Neural cell (in vitro differentiated cells): ENCODE measurements at regions not wholly inside any gene's neighbourhood (a gene's known extent, or its start where the extent isn't known, plus 50 kb on each side); places are given as distances from the start of the nearest gene placed in this dataset.

Experiments used
- H2AFZ ChIP-seq: fragments of 200-600, 300-800 bp; sonication (generic), shearing (Covaris generic); 2 replicates; pipeline ENCODE4 v1.6.0; 2014; ENCODE audit warnings: low read depth, mild to moderate bottlenecking, antibody characterized with exemption, low read length, moderate library complexity
- H3F3A ChIP-seq: fragments of 200-600 bp; shearing (Covaris generic); 2 replicates; pipeline ENCODE4 v1.6.1; 2016; ENCODE audit warnings: mild to moderate bottlenecking, moderate library complexity, mixed read lengths, antibody characterized with exemption, low read length; ENCODE audit not compliant: insufficient read depth, poor library complexity, severe bottlenecking
- H3K27ac ChIP-seq: fragments of 200-600, 300-800 bp; sonication (generic), shearing (Covaris generic); 2 replicates; pipeline ENCODE4 v1.5.1; 2014; ENCODE audit warnings: mild to moderate bottlenecking, low read length, moderate library complexity
- H3K27me3 ChIP-seq: fragments of 300-800, 200-600 bp; sonication (generic), shearing (Covaris generic); 2 replicates; pipeline ENCODE4 v1.6.0; 2014; ENCODE audit warnings: mild to moderate bottlenecking, low read depth, low read length, moderate library complexity; ENCODE audit not compliant: insufficient read depth
- H3K36me3 ChIP-seq: fragments of 300-800, 200-600 bp; sonication (generic), shearing (Covaris generic); 2 replicates; pipeline ENCODE4 v1.5.1; 2014; ENCODE audit warnings: mild to moderate bottlenecking, antibody characterized with exemption, low read length, moderate library complexity; ENCODE audit not compliant: insufficient read depth
- H3K4me2 ChIP-seq: fragments of 300-800, 200-600 bp; sonication (generic), shearing (Covaris generic); 2 replicates; pipeline ENCODE4 v1.6.0; 2014; ENCODE audit warnings: mild to moderate bottlenecking, low read length
- H3K4me3 ChIP-seq: fragments of 300-800, 200-600 bp; sonication (generic), shearing (Covaris generic); 2 replicates; pipeline ENCODE4 v1.5.1; 2014; ENCODE audit warnings: mild to moderate bottlenecking, low read length, moderate library complexity
- H3K79me2 ChIP-seq: fragments of 200-600 bp; shearing (Covaris generic); replicated peaks from 2 replicates; pipeline ENCODE4 v1.6.0; 2014; ENCODE audit warnings: mild to moderate bottlenecking, low read length, moderate library complexity; ENCODE audit not compliant: insufficient read depth
- H3K9ac ChIP-seq: fragments of 300-800, 200-600 bp; sonication (generic), shearing (Covaris generic); 2 replicates; pipeline ENCODE4 v1.6.1; 2016; ENCODE audit warnings: mild to moderate bottlenecking, low read length, mixed read lengths
- H3K9me2 ChIP-seq: fragments of 200-600 bp; shearing (Covaris generic); 2 replicates; pipeline ENCODE4 v1.6.1; 2016; ENCODE audit warnings: mild to moderate bottlenecking, low read length, mixed read lengths; ENCODE audit not compliant: insufficient read depth
- H3K9me3 ChIP-seq: fragments of 200-600, 300-800 bp; sonication (generic), shearing (Covaris generic); 2 replicates; pipeline ENCODE4 v1.6.1; 2016; ENCODE audit warnings: mild to moderate bottlenecking, mixed run types, low read length, moderate library complexity, mixed read lengths
- H4K20me1 ChIP-seq: fragments of 200-600 bp; shearing (Covaris generic); 2 replicates; pipeline ENCODE4 v1.6.1; 2016; ENCODE audit warnings: mild to moderate bottlenecking, mixed run types; ENCODE audit not compliant: insufficient read depth
- EP300 ChIP-seq: fragments of 450-650 bp; conservative IDR thresholded peaks from 2 replicates; pipeline ENCODE4 v1.6.1; 2014; ENCODE audit warnings: antibody characterized with exemption, mild to moderate bottlenecking, moderate library complexity; ENCODE audit not compliant: poor library complexity, severe bottlenecking
- EZH2 ChIP-seq: fragments of 200-600, 300-800 bp; shearing (Covaris generic), sonication (generic); IDR thresholded peaks from 2 replicates; pipeline ENCODE4 v1.6.1; 2014; ENCODE audit warnings: antibody characterized with exemption, low read length, borderline replicate concordance, mild to moderate bottlenecking; ENCODE audit not compliant: insufficient read depth, poor library complexity, severe bottlenecking
- MXI1 ChIP-seq: fragments of 450-650 bp; conservative IDR thresholded peaks from 2 replicates; pipeline ENCODE4 v1.6.1; 2014; ENCODE audit warnings: antibody characterized with exemption, mild to moderate bottlenecking; ENCODE audit not compliant: poor library complexity, severe bottlenecking
- POLR2AphosphoS5 ChIP-seq: IDR thresholded peaks from 2 replicates; pipeline ENCODE4 v1.6.1; 2012
- RAD21 ChIP-seq: fragments of 450-650 bp; conservative IDR thresholded peaks from 2 replicates; pipeline ENCODE4 v1.6.1; 2014; ENCODE audit warnings: antibody characterized with exemption, mild to moderate bottlenecking, moderate library complexity
- SMC3 ChIP-seq: fragments of 450-650 bp; conservative IDR thresholded peaks from 2 replicates; pipeline ENCODE4 v1.6.1; 2014; ENCODE audit warnings: antibody characterized with exemption, mild to moderate bottlenecking, moderate library complexity; ENCODE audit not compliant: poor library complexity
- TAF1 ChIP-seq: IDR thresholded peaks from 2 replicates; pipeline ENCODE4 v1.6.1; 2012; ENCODE audit warnings: low read depth
- TF ChIP-seq, protein P1 (sequence below): fragments of 450-650 bp; IDR thresholded peaks from 2 replicates; pipeline ENCODE4 v1.5.1; 2014; ENCODE audit warnings: antibody characterized with exemption, mild to moderate bottlenecking, moderate library complexity; ENCODE audit not compliant: poor library complexity, severe bottlenecking
- TF ChIP-seq, protein P2 (sequence below): IDR thresholded peaks from 2 replicates; pipeline ENCODE4 v1.6.1; 2012; ENCODE audit warnings: borderline replicate concordance

DNA sequence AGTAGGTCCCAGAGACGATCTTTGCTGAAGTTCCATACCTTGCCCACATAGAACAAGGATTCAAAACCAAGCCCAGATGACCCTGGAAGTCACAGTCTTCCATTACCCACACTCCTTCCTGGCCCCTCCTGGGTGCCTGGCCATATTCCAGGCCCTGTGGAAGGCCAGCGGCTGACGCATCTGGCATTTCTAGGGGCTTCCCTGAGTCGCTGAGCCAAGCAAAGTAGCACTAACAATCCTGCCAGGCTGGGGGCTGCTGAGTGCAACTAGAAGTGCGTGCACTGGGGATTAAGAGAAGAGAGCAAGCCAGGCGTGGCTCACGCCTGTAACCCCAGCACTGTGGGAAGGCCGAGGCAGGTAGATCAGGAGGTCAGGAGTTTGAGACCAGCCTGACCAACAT lies 175.2 kb upstream of the CPEB2 start:
- Histone ChIP-seq H3K9me3 (no peaks in the 10 kb centered on the region), H3K9me2 (no peaks in the 10 kb centered on the region), H3K27me3 (no peaks in the 10 kb centered on the region), H3K36me3 (no peaks in the 10 kb centered on the region), H3F3A (no peaks in the 10 kb centered on the region), H2AFZ (no peak overlapping the region), H3K9ac (no peak overlapping the region), H3K4me3 (no peak overlapping the region), H4K20me1 (no peaks in the 10 kb centered on the region), H3K27ac (no peak overlapping the region), H3K79me2 (no peaks in the 10 kb centered on the region), H3K4me2 (no peak overlapping the region)
- TF ChIP-seq EZH2 (no peak), SMC3 (no peak), MXI1 (no peak), RAD21 (no peak)
- TF ChIP-seq, protein P1, sequence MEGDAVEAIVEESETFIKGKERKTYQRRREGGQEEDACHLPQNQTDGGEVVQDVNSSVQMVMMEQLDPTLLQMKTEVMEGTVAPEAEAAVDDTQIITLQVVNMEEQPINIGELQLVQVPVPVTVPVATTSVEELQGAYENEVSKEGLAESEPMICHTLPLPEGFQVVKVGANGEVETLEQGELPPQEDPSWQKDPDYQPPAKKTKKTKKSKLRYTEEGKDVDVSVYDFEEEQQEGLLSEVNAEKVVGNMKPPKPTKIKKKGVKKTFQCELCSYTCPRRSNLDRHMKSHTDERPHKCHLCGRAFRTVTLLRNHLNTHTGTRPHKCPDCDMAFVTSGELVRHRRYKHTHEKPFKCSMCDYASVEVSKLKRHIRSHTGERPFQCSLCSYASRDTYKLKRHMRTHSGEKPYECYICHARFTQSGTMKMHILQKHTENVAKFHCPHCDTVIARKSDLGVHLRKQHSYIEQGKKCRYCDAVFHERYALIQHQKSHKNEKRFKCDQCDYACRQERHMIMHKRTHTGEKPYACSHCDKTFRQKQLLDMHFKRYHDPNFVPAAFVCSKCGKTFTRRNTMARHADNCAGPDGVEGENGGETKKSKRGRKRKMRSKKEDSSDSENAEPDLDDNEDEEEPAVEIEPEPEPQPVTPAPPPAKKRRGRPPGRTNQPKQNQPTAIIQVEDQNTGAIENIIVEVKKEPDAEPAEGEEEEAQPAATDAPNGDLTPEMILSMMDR, result no peak

DNA sequence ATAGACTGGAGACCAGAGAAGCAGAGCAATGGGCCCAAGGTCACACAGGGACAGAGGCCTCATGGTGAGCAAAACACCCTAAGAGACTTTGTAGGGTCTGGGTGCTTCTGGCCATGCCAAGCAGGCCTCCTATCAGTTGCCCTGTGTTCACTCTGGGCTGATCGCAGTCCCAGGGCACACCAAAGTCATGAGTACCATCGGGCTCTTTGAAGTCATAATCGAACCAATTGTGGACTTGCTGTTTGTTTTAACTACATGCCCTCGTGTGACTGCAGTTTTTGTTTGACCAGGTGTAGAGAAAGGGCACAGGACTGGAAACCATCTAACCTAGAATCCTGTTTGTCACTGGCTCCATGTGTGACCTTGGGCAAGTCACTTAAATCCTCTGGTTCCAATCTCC lies 172.5 kb upstream of the CPEB2 start:
- Histone ChIP-seq H4K20me1 (no peaks in the 10 kb centered on the region), H2AFZ (no peak overlapping the region), H3K4me3 (no peak overlapping the region), H3K9me2 (no peaks in the 10 kb centered on the region), H3K27ac (no peak overlapping the region), H3K9ac (no peak overlapping the region), H3F3A (no peaks in the 10 kb centered on the region), H3K4me2 (no peak overlapping the region), H3K9me3 (no peaks in the 10 kb centered on the region), H3K27me3 (no peaks in the 10 kb centered on the region), H3K36me3 (no peaks in the 10 kb centered on the region), H3K79me2 (no peaks in the 10 kb centered on the region)
- TF ChIP-seq POLR2AphosphoS5, result no peak
- no peak for TF ChIP-seq RAD21
- TF ChIP-seq, protein P2, sequence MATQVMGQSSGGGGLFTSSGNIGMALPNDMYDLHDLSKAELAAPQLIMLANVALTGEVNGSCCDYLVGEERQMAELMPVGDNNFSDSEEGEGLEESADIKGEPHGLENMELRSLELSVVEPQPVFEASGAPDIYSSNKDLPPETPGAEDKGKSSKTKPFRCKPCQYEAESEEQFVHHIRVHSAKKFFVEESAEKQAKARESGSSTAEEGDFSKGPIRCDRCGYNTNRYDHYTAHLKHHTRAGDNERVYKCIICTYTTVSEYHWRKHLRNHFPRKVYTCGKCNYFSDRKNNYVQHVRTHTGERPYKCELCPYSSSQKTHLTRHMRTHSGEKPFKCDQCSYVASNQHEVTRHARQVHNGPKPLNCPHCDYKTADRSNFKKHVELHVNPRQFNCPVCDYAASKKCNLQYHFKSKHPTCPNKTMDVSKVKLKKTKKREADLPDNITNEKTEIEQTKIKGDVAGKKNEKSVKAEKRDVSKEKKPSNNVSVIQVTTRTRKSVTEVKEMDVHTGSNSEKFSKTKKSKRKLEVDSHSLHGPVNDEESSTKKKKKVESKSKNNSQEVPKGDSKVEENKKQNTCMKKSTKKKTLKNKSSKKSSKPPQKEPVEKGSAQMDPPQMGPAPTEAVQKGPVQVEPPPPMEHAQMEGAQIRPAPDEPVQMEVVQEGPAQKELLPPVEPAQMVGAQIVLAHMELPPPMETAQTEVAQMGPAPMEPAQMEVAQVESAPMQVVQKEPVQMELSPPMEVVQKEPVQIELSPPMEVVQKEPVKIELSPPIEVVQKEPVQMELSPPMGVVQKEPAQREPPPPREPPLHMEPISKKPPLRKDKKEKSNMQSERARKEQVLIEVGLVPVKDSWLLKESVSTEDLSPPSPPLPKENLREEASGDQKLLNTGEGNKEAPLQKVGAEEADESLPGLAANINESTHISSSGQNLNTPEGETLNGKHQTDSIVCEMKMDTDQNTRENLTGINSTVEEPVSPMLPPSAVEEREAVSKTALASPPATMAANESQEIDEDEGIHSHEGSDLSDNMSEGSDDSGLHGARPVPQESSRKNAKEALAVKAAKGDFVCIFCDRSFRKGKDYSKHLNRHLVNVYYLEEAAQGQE, result no peak
- TF ChIP-seq EZH2, result no peak
- TF ChIP-seq TAF1, result no peak
- TF ChIP-seq, protein P1, result no peak
- TF ChIP-seq EP300, result no peak
